ENCODE measurements at regions not wholly inside any gene's neighbourhood (a gene's known extent, or its start where the extent isn't known, plus 50 kb on each side); places are given as distances from the start of the nearest gene placed in this dataset.

- TF ChIP-seq CTCF (IDR thresholded peaks at IDR 0.05), result no peak
- Histone ChIP-seq H2AFZ (replicated peaks) (no peak overlapping the region), H3K9ac (no peak overlapping the region), H3K36me3 (no peaks in the 10 kb centered on the region), H3K4me1 (peaks cover 3% of the 10 kb centered on the region), H3K4me2 (no peak overlapping the region), H3K27ac (no peak overlapping the region), H3K9me3 (ENCODE audit: low read depth) (no peaks in the 10 kb centered on the region), H3K79me2 (ENCODE audit: low read depth) (no peaks in the 10 kb centered on the region), H4K20me1 (ENCODE audit: low read depth) (no peaks in the 10 kb centered on the region), H3K4me3 (no peak overlapping the region), H3K27me3 (no peaks in the 10 kb centered on the region), H3F3A (ENCODE audit: low read depth) (no peaks in the 10 kb centered on the region)
- Mint-ChIP-seq H3K27me3 (ENCODE audit: insufficient read depth, low read depth) (peaks cover 8% of the 10 kb centered on the region), H3K27ac (no peak overlapping the region), H3K4me3 (no peak overlapping the region), H3K9me3 (no peaks in the 10 kb centered on the region), H3K36me3 (no peaks in the 10 kb centered on the region), H3K4me1 (peaks cover 4% of the 10 kb centered on the region)
- DNase-seq (ENCODE audit: low spot score), result no peak
Measured at GRCh38 chr20:48550814-48551213, 277.0 kb downstream of the PREX1 start.

GRCh38 chr20:48547664-48548063 is 280.1 kb downstream of the PREX1 start:
- no peak overlapping the region for H2AFZ ChIP-seq (replicated peaks)
- no peak overlapping the region for H3K9ac ChIP-seq
- Mint-ChIP-seq H3K27me3 (ENCODE audit: insufficient read depth, low read depth) (peaks cover 8% of the 10 kb centered on the region), H3K36me3 (no peaks in the 10 kb centered on the region), H3K4me3 (no peak overlapping the region), H3K27ac (no peak overlapping the region), H3K4me1 (peaks cover 4% of the 10 kb centered on the region), H3K9me3 (no peaks in the 10 kb centered on the region)
- no peaks in the 10 kb centered on the region for H3K36me3 ChIP-seq
- H4K20me1 ChIP-seq (ENCODE audit: low read depth), result no peaks in the 10 kb centered on the region
- no peaks in the 10 kb centered on the region for H3K79me2 ChIP-seq (ENCODE audit: low read depth)
- no peak overlapping the region for H3K4me2 ChIP-seq
- no peak overlapping the region for H3K4me3 ChIP-seq
- H3K4me1 ChIP-seq, result no peaks in the 10 kb centered on the region
- H3K9me3 ChIP-seq (ENCODE audit: low read depth), result no peaks in the 10 kb centered on the region
- H3F3A ChIP-seq (ENCODE audit: low read depth), result no peaks in the 10 kb centered on the region
- H3K27me3 ChIP-seq, result no peaks in the 10 kb centered on the region
- no peak overlapping the region for H3K27ac ChIP-seq
- TF ChIP-seq EZH2phosphoT487 (IDR thresholded peaks at IDR 0.05), result no peak
- TF ChIP-seq CTCF (IDR thresholded peaks at IDR 0.05), result no peak
- TF ChIP-seq EZH2 (IDR thresholded peaks at IDR 0.05), result no peak
- DNase-seq (ENCODE audit: low spot score), result no peak

- Mint-ChIP-seq H3K9me3 (peaks cover 7% of the 10 kb centered on the region), H3K36me3 (peaks cover 2% of the 10 kb centered on the region), H3K4me1 (no peaks in the 10 kb centered on the region), H3K4me3 (no peak overlapping the region), H3K27me3 (ENCODE audit: insufficient read depth, low read depth) (peaks cover 8% of the 10 kb centered on the region), H3K27ac (no peak overlapping the region)
- no peaks in the 10 kb centered on the region for H3F3A ChIP-seq (ENCODE audit: low read depth)
- no peak overlapping the region for H2AFZ ChIP-seq (replicated peaks)
- H4K20me1 ChIP-seq (ENCODE audit: low read depth), result no peaks in the 10 kb centered on the region
- H3K4me2 ChIP-seq, result no peak overlapping the region
- no peaks in the 10 kb centered on the region for H3K27me3 ChIP-seq
- no peaks in the 10 kb centered on the region for H3K9me3 ChIP-seq (ENCODE audit: low read depth)
- no peak overlapping the region for H3K4me3 ChIP-seq
- no peak for TF ChIP-seq CTCF (IDR thresholded peaks at IDR 0.05)
- TF ChIP-seq EZH2phosphoT487 (IDR thresholded peaks at IDR 0.05), result no peak
- TF ChIP-seq EZH2 (IDR thresholded peaks at IDR 0.05), result no peak
- DNase-seq (ENCODE audit: low spot score), result no peak
- H3K9ac ChIP-seq, result no peak overlapping the region
- H3K27ac ChIP-seq, result no peak overlapping the region
- H3K79me2 ChIP-seq (ENCODE audit: low read depth), result no peaks in the 10 kb centered on the region
- peaks cover 2% of the 10 kb centered on the region for H3K4me1 ChIP-seq
- H3K36me3 ChIP-seq, result no peaks in the 10 kb centered on the region
Measured at GRCh38 chr20:48544402-48545339, 283.1 kb downstream of the PREX1 start.
